ENCODE measurements at regions not wholly inside any gene's neighbourhood (a gene's known extent, or its start where the extent isn't known, plus 50 kb on each side); places are given as distances from the start of the nearest gene placed in this dataset.

- TF ChIP-seq, protein P1, sequence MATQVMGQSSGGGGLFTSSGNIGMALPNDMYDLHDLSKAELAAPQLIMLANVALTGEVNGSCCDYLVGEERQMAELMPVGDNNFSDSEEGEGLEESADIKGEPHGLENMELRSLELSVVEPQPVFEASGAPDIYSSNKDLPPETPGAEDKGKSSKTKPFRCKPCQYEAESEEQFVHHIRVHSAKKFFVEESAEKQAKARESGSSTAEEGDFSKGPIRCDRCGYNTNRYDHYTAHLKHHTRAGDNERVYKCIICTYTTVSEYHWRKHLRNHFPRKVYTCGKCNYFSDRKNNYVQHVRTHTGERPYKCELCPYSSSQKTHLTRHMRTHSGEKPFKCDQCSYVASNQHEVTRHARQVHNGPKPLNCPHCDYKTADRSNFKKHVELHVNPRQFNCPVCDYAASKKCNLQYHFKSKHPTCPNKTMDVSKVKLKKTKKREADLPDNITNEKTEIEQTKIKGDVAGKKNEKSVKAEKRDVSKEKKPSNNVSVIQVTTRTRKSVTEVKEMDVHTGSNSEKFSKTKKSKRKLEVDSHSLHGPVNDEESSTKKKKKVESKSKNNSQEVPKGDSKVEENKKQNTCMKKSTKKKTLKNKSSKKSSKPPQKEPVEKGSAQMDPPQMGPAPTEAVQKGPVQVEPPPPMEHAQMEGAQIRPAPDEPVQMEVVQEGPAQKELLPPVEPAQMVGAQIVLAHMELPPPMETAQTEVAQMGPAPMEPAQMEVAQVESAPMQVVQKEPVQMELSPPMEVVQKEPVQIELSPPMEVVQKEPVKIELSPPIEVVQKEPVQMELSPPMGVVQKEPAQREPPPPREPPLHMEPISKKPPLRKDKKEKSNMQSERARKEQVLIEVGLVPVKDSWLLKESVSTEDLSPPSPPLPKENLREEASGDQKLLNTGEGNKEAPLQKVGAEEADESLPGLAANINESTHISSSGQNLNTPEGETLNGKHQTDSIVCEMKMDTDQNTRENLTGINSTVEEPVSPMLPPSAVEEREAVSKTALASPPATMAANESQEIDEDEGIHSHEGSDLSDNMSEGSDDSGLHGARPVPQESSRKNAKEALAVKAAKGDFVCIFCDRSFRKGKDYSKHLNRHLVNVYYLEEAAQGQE (IDR thresholded peaks at IDR 0.05) = no peak
- TF ChIP-seq GABPA (IDR thresholded peaks at IDR 0.05 in 1 of 2, conservative IDR thresholded peaks at IDR 0.05 in 1 of 2) = no peak
These were observed 161.7 kb downstream of the SOX9 start (continued) for GRCh38 chr17:72282439-72283029.

DNA sequence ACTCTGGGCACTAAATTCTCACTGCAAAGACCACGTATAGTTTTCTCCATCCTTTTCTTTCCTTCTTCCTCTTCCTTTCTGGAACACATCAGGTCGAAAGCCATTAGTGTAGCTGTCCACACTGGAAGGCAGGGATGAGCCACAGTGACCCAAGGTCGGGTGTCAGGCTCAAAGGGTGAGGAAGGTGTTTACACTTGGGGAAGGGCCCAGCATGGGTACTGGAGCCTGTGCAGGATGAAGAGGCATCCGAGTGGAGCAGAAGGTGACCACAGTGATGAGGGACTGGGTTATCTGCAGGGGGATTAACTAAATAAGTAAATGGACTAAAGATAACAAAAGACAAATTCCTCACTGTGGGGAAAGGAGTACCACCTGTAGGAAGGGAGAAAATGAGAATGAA lies 164.0 kb downstream of the SOX9 start:
- WGBS = 46% methylated on average over 4 of the region's 4 CpGs
- Histone ChIP-seq H3K4me3 (ENCODE audit: low read depth in 1 of 3, low read length in 3 of 3) (no peak overlapping the region), H3K4me1 (ENCODE audit: control insufficient read depth in 4 of 4, insufficient read depth in 4 of 4, low read length in 3 of 4) (no peaks in the 10 kb centered on the region), H3K27ac (ENCODE audit: low read depth in 1 of 2, low read length in 2 of 2) (no peak overlapping the region), H3K9me3 (ENCODE audit: control insufficient read depth in 4 of 4, low read length in 3 of 4) (no peaks in the 10 kb centered on the region), H3K36me3 (ENCODE audit: control insufficient read depth in 4 of 4, insufficient read depth in 3 of 4, low read depth in 1 of 4, low read length in 3 of 4) (no peaks in the 10 kb centered on the region), H3K9ac (ENCODE audit: low read depth in 1 of 2, low read length in 2 of 2) (no peak overlapping the region), H3K27me3 (ENCODE audit: control insufficient read depth in 4 of 4, insufficient read depth in 4 of 4, low read length in 3 of 4) (peaks cover 0 to 3% (median 0%) of the 10 kb centered on the region in 4 donors)
- TF ChIP-seq TAF1 (conservative IDR thresholded peaks at IDR 0.05) (no peak), CTCF (IDR thresholded peaks at IDR 0.05; ENCODE audit: low read depth, low read length, missing input control) (no peak), JUND (IDR thresholded peaks at IDR 0.05) (no peak), SP1 (IDR thresholded peaks at IDR 0.05) (no peak), EGR1 (IDR thresholded peaks at IDR 0.05; ENCODE audit: low read depth in 2 of 2) (no peak), GABPA (IDR thresholded peaks at IDR 0.05 in 1 of 2, conservative IDR thresholded peaks at IDR 0.05 in 1 of 2) (no peak), NR2F2 (IDR thresholded peaks at IDR 0.05) (no peak), HNF4A (conservative IDR thresholded peaks at IDR 0.05) (no peak), YY1 (IDR thresholded peaks at IDR 0.05) (no peak), RAD21 (IDR thresholded peaks at IDR 0.05) (no peak), FOXA1 (IDR thresholded peaks at IDR 0.05) (no peak), HNF4G (IDR thresholded peaks at IDR 0.05) (no peak), RXRA (IDR thresholded peaks at IDR 0.05) (no peak)
- TF ChIP-seq, protein P2, sequence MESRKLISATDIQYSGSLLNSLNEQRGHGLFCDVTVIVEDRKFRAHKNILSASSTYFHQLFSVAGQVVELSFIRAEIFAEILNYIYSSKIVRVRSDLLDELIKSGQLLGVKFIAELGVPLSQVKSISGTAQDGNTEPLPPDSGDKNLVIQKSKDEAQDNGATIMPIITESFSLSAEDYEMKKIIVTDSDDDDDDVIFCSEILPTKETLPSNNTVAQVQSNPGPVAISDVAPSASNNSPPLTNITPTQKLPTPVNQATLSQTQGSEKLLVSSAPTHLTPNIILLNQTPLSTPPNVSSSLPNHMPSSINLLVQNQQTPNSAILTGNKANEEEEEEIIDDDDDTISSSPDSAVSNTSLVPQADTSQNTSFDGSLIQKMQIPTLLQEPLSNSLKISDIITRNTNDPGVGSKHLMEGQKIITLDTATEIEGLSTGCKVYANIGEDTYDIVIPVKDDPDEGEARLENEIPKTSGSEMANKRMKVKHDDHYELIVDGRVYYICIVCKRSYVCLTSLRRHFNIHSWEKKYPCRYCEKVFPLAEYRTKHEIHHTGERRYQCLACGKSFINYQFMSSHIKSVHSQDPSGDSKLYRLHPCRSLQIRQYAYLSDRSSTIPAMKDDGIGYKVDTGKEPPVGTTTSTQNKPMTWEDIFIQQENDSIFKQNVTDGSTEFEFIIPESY (IDR thresholded peaks at IDR 0.05) = no peak
- TF ChIP-seq, protein P1 (IDR thresholded peaks at IDR 0.05) = no peak
- TF ChIP-seq, protein P3, sequence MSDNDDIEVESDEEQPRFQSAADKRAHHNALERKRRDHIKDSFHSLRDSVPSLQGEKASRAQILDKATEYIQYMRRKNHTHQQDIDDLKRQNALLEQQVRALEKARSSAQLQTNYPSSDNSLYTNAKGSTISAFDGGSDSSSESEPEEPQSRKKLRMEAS (IDR thresholded peaks at IDR 0.05) = no peak
- TF ChIP-seq, protein P4, sequence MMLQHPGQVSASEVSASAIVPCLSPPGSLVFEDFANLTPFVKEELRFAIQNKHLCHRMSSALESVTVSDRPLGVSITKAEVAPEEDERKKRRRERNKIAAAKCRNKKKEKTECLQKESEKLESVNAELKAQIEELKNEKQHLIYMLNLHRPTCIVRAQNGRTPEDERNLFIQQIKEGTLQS (IDR thresholded peaks at IDR 0.05) = no peak
- no peak for DNase-seq (ENCODE audit: low spot score)

Data from liver (tissue), 8 donors.